Cerebellar cortex (tissue), 1 donor: ENCODE measurements at regions not wholly inside any gene's neighbourhood (a gene's known extent, or its start where the extent isn't known, plus 50 kb on each side); places are given as distances from the start of the nearest gene placed in this dataset.
A peak's percentile ranks its signal among the peaks of the same experiment; 100 is the strongest.

Source experiments
- DNase-seq: peaks from one replicate; pipeline ENCODE4 v3.0.0-alpha.2; 2015; ENCODE audit warnings: low spot score

DNA sequence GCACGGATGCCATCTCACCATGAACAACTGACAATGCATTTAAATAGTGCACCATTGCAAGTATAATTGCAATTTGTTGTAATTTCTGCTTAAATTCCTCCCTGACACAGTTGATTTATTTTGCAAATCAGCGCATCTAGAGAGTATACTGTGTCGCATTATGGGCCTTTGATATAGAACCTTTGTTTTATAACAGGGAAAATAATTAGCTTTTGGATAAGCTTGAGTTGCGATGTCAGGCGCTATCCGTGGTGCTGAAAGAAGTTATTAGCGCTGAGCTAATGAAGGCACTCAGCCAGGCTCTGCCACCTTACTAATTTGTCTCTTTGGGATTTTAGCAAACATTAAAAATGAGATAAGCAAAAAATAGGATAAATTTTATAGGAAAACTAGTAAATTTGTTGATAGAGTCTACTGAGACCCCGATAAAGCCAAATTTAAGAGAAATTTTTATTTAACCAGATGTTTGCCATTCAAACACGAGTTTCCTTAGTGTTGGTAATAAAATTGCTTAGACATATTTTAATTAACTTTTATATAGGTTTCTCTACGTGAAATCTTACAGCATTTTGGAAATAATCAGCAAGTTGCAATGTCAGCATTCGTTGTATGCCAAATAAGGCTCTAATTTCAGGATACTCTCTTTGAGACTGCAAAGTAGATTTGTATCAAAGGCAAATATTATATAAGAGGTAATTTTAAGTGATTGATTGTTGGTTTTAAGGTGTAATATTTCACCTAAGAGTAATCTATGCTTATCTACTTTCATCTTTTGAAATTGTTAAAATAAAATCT lies 355.5 kb downstream of the TLR4 start:
- DNase-seq, result no peak

DNA sequence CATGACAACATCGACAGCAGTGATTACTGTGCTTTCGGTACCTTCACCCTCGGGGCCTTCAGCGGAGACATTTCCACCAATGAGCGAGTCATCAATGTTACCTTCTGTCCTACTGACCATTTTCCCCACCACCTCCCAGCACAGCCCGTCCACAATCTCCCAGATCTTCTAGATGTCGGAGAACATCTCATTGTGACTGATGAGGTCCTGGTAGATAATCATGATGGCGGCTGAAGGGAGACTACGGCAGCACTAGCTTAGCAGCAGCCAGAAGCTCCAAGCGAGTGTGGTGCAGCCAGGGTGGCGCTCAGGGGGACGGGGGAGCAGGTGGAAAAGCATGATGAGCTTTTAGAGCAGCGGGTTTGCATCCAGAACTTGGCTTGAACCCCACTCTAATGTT lies 379.0 kb downstream of the TLR4 start:
- no peak for DNase-seq

DNA sequence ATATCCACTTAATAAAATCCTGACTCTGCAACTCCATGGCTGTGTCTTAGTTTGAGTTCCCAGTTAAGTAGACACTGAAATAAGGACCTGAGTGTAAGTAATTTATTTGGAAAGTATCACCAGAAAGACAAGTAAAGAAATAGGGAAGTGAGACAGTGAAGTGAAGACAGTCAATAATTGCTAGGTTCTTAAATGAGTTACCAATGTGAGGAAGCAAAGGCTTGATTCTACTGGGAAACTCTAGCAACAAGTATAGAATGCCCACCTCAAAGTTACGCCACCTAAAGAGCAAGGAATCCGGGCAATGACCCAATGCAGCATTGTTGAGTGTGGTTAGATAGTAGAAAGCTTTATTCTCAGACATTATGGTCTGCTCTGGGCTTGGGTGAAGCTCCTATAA lies 383.9 kb downstream of the TLR4 start:
- DNase-seq, result no peak

DNA sequence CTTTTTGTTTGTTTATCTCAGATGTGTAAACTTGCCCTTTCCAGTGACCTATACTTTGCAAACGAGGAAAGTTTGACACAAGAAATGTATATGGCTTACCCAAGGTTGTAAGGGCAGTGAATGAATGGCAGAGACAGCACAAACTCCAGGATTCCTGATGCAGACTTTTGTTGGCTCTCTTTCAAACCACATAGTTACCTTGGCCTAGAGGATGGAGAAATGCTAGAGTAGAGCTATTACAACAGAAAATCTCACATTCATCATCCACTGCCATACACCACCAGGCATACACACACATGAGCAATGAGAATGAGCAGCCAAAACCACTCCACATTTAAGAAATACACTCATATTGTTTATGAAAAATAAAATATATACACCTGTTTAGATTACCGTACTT lies 387.0 kb downstream of the TLR4 start:
- DNase-seq, result no peak

DNA sequence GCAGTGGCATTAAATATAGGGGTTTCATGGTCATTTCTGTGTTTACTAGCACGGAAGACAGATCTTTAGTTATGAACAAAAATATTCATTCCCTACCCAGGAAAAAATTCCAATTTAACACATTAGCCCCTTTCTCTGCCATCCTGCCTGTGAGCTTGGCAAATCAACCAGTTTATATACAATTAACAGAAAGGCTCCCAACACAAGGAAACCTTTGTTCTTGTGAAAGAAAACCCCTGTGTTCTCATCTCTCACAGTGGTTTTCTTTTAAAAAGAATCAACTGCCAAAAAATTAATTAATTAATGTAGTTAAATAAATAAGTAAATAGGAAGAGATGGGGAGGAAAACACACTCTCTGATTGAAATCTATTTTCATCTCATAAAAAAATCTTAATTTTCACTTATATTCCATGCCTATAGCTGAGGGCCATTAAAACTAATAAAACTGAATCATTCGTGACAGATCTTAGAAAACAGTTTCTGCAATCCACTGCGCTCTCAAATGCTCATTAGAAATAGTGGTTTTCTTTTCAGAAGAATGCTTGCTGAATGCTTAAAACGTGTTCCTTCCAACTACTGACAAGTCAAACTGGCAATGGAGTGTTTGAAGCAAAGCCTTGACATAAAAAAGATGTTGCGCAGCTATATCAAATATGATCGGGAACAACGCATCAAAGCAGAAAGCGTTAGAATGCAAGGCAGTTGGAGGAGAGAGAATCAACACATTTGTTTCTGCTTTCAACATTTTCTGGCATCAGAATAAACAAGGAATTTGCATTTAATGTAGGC lies 387.7 kb downstream of the TLR4 start:
- DNase-seq, result no peak

DNA sequence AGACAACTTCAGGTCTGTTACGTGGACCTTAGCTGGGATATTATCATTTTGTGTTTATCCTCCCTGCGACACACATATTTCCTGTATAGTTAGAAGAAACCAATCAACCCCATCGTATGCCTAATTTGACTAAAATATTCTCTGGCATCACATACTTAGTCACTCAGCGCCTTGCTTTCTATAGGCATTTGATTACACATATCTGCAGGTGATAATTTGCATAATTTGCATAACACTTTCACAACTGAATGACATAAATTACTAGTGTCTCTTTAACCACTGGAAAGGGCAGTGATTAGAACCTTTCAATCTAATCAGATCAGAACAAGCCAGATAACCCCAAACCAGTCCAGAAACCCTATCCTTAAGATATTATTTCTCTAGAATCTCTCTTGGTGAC lies 390.2 kb downstream of the TLR4 start:
- no peak for DNase-seq

DNA sequence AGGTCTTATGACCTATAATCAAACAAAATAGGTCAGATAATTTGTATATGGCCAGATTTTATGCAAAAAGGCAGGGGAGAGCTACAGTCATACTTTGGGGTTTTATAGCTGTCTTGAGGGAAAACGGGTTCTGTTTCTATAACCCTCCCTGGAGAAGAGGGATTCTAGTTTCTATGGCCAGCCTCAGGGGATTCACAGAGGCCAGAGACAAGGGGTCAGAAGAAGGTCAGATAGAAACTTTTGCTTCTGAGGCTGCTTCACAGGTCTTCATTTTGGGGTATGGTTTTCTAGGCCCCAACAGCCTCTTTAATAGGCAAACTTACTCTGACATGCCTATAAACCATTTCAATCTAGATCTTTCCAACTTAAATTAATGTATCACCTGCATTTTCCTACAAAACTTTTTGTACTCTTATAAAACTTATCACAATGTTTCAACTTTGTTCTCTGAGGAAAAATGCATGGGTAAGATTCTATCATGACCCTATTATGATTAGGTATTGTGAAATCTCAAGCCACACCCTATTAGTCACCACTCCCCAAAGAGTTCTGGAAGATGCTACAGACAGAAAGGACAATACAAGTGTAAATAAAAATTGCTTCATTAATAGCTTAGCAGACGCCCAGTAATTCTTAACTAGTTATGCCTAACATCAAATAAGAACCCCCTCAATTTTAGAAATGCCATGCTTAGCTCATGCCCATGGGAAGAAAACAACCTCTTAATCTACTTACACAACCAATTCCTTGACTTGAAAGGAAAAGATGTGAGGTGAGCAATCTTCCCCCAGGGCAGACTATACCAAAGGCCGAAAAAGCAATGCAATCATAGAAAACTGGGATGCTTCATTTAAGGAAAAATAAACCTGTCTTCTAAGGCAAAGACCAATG lies 396.6 kb downstream of the TLR4 start:
- DNase-seq, result no peak

DNA sequence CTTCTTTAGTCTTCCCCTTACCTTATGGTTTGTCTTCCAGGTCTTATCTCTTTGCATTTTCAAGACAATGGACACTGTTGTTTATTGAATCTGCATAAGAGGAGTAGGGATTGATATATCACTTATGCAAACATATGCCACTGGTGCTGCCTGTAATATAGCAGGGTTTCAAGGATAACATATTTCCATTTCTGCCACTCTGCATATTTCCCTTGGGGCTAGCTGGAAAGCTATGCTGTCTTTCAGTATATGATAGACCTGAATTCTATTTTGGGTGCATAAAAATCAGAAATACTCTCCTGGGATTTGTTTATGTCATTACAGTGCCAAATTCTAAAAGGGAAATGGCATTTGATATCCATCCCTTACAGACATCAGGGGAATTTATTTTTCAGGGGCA lies 400.2 kb downstream of the TLR4 start:
- no peak for DNase-seq

DNA sequence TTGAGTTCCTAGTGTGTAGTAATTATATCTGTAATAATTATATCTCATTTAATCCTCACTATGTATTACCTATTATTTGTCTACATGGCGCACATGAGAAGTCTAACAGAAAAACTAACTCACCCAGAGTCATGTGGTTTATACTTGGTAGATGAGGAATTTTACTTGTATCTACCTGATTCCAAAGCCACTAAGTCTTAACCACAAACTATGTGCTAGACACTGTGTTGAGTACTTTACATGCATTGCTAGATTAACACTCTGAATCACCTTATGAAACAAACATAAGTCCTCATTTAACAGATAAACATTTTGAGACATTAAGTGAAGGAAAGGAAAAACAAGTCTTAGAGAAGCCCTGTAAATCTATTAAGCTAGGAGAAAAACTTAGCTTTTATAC lies 404.8 kb downstream of the TLR4 start:
- no peak for DNase-seq

DNA sequence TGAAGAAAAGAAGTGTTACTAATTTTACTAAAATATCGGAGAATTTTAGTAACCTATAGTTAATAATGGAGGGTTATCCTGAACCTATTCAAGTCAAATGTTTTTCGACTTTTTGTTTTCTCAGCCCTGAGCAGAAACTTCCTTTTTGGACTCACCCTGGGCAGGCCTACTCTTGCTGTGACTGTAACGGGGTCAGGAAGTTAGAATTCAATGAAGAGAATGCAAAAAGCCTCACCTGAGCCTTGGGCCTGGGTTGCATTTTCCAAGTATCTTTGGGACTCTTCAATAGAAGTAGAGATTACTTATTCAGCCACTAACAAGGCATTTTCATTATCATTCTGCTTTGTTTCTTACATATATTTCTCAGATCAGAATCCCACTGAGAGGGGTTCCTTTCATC lies 405.3 kb downstream of the TLR4 start:
- DNase-seq, result no peak

DNA sequence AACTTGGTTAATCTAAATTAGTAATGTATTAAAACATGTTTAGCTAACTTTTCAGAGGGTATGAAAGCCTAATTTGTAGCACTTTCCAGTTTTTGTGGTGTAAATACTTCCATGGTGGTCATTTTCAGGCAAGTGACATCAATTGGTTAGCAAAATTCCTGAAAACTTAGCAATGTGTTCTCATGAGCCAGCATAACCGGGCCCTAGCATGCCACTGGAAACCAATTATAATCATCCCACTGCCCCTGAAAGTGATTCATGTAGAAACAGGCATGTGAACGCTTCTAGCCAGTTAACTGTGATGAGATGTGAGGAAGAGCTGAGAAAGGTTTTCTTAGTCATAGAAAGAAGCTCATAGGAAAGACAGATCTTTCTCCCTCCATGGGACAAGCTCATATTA lies 417.2 kb downstream of the TLR4 start:
- no peak for DNase-seq

DNA sequence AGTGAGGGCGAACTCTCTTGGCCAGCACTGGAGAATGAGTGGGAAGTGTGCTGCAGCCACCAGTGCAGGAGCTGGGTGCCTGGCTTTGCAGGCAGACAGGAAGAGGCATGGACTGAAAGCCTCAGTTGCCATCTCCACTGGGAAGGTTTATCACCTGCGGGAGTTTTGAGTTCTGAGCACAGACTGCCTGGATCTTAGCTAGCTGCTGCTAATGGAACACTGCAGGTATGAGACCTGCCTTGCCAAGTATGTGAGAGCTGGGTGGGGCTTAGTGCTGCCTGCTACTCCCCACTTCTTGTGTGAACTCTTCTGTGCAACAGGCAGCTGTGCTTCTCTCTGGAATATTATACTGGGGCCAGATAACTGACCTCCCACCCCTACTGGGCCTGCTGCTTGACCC lies 424.1 kb downstream of the TLR4 start:
- DNase-seq, result no peak

DNA sequence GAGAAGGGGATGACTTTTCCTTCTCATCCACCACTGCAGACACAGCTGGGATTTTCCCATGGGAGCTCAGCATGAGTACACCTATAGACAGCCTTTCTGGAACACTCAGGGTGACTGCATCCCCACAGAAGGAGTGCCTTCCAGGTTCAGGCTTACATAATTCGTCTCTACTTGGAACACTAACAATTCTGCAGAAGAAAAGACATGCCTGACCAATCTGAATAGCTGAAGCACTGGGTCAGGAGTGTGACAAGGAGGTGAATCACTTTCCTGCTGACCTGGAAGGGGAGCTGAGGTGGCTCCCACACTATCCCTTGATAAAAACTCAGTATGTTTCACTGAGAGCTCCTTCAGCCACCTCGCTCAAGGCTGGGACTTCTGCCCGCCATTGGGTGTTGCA lies 425.3 kb downstream of the TLR4 start:
- DNase-seq, result no peak

DNA sequence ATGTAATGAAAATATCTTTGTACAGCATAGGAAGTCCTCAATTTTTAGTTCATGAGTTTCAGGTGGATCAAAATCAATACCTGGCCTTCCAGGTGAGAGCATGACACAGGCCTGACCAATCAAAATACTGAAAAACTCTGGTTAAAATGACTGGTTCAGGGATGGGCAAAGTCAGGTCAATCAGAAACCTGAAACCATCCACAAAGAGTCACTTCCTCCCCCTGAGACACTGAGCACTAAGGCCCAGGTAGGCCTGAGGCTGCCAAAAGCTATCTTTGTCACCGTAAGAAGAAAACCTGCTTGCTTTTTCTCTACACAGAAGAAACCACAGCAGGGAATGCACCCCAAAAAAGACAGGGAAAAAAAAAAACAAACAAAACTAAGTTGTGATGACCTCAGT lies 444.8 kb downstream of the TLR4 start:
- no peak for DNase-seq

DNA sequence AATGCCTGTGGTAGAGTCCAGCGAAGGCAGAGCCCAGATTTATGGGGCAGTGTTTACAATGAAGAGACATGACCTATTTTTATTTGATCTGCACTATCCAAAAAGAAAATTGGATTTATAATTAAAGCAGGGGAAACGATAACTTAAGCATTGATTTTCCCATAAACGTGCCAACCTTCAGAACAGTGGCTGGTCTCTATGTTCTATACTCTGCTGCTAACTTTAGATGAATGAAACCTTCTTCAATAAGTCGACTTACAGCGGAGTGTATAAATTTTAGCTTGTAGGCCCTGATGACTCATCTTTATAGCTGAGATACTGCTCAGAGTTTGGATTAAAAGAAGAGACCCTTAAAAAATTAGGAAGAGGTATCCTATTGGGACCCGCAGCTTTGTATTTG lies 452.6 kb downstream of the TLR4 start:
- DNase-seq, result no peak

DNA sequence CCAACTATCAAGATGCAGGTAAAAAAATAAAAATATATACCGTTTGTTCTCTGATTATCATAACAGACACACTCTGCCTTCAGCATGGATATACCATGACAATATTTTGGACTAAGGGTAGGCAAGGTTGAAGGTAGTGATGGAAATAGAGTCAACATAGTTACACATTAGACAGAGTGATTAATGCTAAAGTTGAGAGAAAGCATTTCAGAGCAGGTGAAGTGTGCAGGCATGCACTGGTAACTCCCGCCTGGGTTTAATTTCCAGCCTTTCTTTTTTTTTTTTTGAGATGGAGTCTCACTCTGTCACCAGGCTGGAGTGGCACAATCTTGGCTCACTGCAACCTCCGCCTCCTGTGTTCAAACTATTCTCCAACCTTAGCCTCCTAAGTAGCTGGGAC lies 458.5 kb downstream of the TLR4 start:
- no peak for DNase-seq

DNA sequence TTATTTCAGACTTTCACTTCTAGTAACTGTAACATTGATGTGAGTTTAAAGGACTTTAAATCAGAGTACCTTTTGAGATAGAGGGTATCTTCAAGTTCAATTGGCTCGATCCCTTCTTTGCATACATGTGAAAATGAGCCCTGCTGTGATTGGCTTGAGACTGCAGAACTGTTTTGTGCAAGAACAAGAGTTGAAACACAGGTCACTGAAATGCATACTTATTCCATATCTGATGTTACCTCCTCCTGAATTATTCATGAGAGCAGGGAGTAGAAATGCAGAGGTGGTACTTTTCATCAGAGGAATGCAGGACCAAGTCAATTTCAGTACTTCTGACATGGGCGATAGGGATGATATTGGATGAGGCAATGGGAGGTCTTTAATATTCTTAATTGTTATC lies 459.5 kb downstream of the TLR4 start:
- no peak for DNase-seq

DNA sequence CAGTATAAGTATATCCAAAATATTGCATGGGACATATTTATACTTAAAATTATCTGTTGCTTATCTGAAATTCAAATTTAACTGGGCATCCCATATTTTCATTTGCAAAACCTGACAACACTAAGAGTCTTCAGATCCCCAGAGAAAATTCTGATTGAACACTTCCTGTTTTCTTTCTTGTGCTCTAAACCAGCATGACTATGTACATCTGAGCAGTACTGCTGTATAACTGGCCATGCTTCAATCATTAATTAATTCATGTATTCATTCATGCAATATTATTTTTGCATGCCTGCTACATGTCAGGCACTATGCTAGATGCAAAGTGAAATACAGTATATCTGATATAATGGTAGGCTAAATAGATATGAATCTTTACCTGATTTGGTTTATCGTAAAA lies 461.2 kb downstream of the TLR4 start:
- no peak for DNase-seq

DNA sequence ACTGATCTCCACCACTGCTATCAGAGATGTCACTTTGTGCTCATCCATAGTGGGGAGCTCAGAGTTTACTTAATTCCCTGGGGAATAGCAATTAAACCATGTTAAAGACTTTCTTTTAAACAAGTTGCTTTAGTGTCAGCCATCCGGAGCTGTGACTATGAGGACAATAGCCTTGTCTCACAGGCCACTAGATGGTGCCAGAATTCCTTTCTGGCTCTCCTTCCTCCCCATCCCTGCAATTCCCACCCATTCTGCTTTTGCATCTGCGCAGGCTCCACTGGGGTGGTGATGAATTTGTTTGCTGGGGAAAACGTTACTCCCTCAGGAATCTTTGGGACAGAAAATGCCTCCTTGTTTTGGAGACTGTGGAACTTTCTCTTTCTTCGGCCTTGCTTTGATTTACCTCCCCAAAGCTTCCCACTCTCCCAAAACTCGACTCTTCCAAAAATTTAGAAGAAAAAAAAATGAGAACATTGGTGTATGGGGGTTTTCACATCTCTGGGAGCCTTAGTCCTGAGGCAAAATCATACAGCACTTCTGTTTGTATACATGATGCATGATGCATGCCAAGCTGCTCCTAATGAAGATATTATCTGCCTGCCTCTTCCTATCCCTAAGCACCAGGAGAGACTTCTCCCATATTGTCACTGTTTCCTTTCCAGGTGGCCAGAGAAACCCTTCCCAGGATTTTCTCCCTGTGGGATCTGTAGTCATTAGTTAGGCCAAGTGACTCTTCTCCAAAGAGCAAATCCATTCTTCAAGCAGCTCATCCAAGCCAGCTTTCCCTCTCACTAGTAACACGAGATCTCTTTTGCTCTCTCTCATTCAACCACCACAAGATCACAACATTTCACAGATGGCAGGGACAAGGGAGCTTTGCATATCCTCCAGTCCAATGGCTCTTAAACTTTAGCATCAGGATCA lies 466.1 kb downstream of the TLR4 start:
- DNase-seq, result peak; percentile 91

DNA sequence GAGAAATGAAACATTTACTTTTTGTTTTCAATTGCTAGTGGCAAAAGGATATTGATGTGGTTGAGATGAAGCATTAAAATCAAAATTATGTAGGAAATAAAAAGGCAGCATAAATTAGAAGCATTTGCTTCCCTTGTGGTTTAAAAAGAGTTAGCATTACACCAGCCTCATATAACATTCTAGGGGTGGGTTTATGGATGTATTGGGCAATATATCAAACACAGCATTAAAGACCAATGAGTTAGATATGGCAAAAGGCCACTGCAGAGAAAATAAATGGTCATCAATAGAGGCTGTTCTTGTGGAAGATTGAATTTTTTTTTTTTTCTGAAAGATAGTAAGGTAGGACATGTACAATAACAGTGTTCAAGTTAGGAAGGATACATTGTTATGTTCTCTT lies 473.0 kb downstream of the TLR4 start:
- no peak for DNase-seq

DNA sequence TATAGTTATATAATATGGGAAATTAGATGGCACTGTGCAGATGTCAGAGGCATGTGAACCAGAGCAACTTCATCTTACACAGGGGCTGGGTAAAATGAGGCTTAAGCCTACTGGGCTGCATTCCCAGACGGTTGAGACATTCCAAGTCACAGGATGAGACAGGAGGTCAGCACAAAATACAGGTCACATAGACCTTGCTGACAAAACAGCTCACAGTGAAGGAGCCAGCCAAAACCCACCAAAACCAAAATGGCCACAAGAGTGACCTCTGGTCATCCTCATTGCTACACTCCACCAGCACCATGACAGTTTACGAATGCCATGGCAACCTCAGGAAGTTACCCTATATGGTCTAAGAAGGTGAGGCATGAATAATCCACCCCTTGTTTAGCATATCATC lies 479.4 kb downstream of the TLR4 start:
- DNase-seq, result no peak

DNA sequence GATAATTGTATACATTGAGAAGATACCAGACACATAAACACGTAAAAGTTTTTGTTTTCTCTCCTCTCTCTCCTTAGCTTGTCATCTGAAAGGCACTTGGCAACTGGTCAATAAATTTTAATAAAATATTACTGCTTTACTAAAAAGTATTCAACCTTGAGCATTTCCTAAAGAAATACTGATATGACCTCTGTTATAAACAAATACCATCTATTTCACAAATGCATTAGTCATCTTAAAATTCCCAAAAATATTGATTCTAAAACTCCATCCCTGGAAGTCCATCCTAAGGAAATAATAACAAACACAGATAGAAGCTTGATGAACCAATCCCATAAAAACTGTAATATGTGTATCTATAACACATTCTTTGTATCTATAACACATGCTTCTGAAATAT lies 483.2 kb downstream of the TLR4 start:
- DNase-seq, result no peak
